ENCODE measurements at regions not wholly inside any gene's neighbourhood (a gene's known extent, or its start where the extent isn't known, plus 50 kb on each side); places are given as distances from the start of the nearest gene placed in this dataset.
"Not testable (repeated sequence)": the region's sequence is repeated elsewhere in the genome, so short reads cannot be mapped to it uniquely, and the experiment has no call there.

GRCh38 chr7:156019776-156020565, 207.7 kb upstream of the SHH start:
- DNase-seq: no peak

DNA sequence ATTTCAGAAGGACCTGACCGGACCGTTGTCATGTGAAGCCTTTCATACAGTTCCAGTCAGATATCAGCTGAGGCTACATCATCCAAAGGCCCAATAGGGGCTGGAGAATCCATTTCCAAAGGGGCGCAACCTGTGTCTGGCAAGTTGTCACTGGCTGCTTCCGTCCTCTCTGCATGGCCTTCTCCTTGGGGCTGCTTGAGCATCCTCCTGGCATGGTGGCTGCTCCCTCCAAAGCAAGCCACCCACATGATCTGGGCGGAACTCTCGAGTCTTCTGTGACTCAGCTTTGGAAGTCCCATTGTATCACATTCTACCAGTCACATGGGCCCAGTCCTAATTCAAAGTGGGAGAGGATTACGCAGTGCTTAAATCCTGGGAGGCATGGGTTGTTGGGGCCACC, 207.0 kb upstream of the SHH start:
- DNase-seq: no peak

- no peak for DNase-seq
These were observed 205.8 kb upstream of the SHH start for GRCh38 chr7:156017916-156018700.

DNA sequence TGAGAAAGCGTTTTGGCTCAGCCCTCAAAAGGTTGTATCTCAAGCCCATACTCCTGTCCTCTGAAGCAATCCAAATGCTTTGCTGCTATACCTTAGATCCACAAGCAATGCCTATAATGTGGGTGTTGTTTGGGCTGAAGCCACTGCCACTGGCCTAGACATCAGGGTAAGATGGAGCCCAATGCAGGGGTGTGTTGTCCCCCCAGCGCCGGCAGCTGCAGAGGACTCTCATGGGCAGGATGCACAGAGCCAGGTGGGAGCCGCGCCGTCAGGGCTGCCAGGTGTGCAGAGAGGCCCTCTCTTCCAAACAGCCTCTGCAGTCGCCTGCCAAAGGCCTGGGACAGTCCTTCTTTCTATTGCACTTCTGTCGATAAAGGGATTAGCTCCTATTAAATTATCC, 205.2 kb upstream of the SHH start:
- no peak for DNase-seq

- no peak for DNase-seq
These were observed 203.2 kb upstream of the SHH start for GRCh38 chr7:156015237-156016020.

- DNase-seq: no peak
These were observed 202.5 kb upstream of the SHH start for GRCh38 chr7:156014808-156015207.

DNA sequence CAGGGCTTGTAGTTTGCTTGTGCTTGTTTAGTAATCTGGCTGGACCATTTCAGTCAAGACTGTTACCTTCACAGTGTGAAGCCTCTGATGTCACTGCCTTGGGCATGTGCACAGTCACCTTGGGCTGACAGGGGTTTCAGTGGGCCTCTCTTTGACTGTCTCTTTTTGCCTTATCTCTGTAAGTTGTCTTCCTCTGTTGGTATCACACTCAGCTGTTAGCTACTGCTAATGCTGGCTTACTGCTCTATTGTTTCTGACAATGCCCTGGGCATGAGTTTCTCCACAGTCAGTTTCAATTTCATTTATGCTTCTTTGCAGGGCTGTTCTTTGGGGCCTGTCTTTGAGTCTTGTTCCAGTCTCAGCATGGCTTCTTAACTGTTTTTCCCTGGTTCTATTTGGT, 201.9 kb upstream of the SHH start:
- DNase-seq: no peak

- no peak for DNase-seq
These were observed 200.1 kb upstream of the SHH start for GRCh38 chr7:156012412-156012811.

GRCh38 chr7:156009569-156009968, 197.3 kb upstream of the SHH start:
- DNase-seq: no peak

GRCh38 chr7:156006876-156007275, 194.6 kb upstream of the SHH start:
- DNase-seq: not testable (repeated sequence)

DNA sequence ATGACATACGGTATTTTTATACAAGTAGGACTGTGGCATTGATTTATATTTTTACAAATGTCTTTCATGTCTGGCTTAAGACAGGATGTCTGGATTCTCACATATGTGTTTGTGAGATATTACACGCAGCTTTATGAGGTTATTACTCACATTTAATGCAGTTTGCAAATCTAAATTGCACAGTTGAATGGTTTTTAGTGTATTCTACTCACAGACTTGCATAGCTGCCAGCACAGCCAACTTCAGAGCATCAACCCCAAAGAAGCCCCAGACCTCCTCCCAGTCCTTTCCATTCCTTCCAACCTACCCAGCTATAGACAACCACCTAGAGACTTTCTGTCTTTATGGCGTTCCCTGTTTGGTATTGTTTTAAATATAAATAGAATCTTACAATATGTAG, 193.8 kb upstream of the SHH start:
- no peak for DNase-seq

GRCh38 chr7:156005202-156005691, 193.0 kb upstream of the SHH start:
- no peak for DNase-seq

- DNase-seq: no peak
These were observed 192.3 kb upstream of the SHH start for GRCh38 chr7:156004265-156005201.

DNA sequence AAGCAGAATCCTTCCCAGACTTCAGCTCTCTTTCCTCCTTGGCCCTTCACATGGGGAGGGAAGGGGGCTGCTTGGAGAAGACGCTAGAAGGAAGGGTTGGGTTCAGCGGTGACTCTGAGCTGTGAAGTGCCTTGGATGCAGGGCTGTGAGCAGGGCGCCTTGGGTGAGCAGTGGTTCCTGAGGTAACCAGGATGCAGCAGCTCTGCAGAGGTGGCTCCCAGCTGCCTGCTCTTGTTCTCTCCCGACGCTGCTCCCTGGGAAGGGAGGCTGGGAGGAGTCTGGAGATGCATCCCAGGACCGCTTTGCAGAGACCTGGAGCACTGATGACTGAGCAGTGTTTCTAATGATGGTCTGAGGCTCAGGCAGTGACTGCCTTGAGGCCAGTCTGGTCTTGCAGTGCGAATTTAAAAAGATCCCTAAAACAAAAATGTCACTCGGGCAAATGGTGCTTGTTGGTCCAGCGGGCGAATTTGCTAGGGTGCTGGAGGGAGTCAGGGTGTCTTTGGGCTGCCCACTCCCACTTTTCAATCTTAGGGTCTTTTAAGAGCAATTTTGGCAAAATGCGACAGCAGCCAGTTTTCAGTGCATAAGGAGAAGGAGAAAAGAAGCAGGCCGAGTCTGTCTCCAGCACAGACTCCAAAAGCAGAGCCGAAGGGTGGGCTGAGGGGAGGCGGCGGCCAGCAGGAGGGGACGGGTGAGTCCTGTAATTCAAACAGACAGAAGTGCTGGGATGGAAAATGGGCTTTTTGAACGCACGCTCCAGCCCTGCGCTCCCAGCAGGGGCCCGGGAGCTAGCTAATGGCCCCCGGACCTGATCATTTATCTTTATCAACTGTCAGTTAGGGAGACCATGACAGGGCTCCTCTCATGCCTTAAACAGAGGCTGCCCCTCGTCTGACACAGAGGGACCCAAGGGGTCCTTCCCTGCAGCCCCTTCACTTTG, 191.2 kb upstream of the SHH start:
- DNase-seq: no peak

GRCh38 chr7:156002362-156003066, 190.3 kb upstream of the SHH start:
- DNase-seq: no peak

- DNase-seq: no peak
These were observed 189.4 kb upstream of the SHH start for GRCh38 chr7:156001496-156002260.

GRCh38 chr7:156000601-156001396, 188.5 kb upstream of the SHH start:
- DNase-seq: no peak
